ENCODE measurements at regions not wholly inside any gene's neighbourhood (a gene's known extent, or its start where the extent isn't known, plus 50 kb on each side); places are given as distances from the start of the nearest gene placed in this dataset.

- TF ChIP-seq, protein P1, sequence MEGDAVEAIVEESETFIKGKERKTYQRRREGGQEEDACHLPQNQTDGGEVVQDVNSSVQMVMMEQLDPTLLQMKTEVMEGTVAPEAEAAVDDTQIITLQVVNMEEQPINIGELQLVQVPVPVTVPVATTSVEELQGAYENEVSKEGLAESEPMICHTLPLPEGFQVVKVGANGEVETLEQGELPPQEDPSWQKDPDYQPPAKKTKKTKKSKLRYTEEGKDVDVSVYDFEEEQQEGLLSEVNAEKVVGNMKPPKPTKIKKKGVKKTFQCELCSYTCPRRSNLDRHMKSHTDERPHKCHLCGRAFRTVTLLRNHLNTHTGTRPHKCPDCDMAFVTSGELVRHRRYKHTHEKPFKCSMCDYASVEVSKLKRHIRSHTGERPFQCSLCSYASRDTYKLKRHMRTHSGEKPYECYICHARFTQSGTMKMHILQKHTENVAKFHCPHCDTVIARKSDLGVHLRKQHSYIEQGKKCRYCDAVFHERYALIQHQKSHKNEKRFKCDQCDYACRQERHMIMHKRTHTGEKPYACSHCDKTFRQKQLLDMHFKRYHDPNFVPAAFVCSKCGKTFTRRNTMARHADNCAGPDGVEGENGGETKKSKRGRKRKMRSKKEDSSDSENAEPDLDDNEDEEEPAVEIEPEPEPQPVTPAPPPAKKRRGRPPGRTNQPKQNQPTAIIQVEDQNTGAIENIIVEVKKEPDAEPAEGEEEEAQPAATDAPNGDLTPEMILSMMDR (IDR thresholded peaks at IDR 0.05) = no peak
- no peak for TF ChIP-seq POLR2A (IDR thresholded peaks at IDR 0.05)
Observed at GRCh38 chr21:28822486-28823335, 170.0 kb downstream of the LTN1 start.
